ENCODE measurements at regions not wholly inside any gene's neighbourhood (a gene's known extent, or its start where the extent isn't known, plus 50 kb on each side); places are given as distances from the start of the nearest gene placed in this dataset.
"Not testable (repeated sequence)": the region's sequence is repeated elsewhere in the genome, so short reads cannot be mapped to it uniquely, and the experiment has no call there.

- DNase-seq (ENCODE audit: low read depth, low spot score), result no peak
Measured at GRCh38 chr4:57187246-57187645, 77.1 kb upstream of the IGFBP7 start.

GRCh38 chr4:57184378-57185029, 74.3 kb upstream of the IGFBP7 start:
- no peak for DNase-seq (ENCODE audit: low read depth, low spot score)

DNA sequence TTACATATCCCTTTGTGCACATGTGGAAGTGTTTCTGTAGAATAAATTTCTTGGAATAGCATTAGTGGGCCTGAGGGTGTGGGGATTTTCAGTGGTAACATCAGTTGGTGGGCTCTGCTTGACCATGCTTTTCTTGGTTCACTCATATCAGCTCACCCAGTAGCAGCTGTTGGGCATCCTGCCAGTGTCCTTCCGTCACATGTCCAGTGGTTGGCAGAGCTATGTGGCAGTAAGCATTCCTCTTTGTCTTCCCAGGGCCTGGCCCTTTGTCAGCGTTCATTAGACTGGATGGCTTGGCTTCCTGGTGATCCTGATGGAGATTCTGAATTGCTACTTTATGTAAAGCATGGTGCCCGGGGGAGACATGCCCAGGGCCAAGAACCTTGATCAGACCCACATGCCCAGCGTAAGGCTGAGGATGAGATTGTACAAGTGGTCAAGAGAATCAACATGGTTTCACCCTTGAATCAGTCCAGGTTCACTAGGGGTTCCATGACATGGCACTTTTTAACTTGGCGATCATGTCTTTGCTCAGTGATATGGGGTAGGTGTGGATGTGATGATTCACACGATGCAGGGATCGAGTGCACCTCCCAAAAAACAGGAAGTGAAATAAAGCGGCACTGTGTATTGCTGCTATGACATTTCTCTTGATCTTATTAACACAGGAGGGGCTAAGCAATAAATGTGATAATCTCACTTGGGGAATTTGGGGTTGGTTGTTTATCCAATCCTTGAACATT, 72.1 kb upstream of the IGFBP7 start:
- no peak for DNase-seq (ENCODE audit: low read depth, low spot score)

DNA sequence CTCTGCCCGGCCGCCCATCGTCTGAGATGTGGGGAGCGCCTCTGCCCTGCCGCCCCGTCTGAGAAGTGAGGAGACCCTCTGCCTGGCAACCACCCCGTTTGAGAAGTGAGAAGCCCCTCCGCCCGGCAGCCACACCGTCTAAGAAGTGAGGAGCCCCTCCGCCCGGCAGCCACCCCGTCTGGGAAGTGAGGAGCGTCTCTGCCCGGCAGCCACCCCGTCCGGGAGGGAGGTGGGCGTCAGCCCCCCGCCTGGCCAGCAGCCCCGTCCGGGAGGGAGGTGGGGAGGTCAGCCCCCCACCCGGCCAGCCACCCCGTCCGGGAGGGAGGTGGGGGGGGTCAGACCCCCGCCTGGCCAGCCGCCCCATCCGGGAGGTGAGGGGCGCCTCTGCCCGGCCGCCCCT, 63.0 kb upstream of the IGFBP7 start:
- not testable (repeated sequence) for DNase-seq (ENCODE audit: low read depth, low spot score)

DNA sequence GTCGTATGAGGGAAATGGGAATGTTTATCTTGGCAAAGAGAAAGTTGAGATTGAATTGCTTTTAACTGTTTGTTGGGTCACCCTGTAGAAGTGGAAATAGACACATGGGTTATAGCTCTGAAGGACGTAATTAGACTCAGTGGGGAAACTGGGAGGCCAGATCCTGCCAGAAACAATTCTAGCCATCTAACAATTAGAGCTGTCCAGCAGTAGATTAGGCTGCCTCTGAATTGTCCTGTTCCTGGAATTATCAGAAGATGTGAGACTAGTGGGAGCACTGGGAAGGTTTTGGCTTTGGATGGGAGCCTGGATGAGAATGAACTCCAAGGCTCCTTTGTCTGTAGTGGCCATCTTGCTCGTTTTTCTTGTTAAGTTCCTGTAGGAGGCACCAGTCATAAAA, 61.9 kb upstream of the IGFBP7 start:
- DNase-seq (ENCODE audit: low read depth, low spot score), result no peak

DNA sequence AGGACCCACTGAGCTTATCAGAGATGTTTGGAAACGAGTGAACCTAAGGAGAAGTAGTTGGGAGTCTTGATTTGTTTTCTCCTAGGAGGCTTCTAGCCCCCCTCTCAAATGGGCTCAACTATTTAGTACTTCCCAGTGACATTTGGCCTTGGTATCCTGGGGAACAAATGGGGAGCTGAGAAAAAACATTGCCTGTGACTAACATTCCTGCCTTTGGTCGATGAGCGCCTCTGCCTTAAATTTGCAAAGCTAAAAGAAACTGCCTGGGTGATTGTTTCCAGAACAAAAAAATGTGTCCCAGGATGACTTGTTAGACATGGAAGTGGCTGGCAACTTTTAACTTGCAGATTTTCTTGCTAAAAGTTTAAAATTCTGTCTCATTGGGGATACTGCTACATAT, 58.8 kb upstream of the IGFBP7 start:
- DNase-seq (ENCODE audit: low read depth, low spot score), result no peak

DNA sequence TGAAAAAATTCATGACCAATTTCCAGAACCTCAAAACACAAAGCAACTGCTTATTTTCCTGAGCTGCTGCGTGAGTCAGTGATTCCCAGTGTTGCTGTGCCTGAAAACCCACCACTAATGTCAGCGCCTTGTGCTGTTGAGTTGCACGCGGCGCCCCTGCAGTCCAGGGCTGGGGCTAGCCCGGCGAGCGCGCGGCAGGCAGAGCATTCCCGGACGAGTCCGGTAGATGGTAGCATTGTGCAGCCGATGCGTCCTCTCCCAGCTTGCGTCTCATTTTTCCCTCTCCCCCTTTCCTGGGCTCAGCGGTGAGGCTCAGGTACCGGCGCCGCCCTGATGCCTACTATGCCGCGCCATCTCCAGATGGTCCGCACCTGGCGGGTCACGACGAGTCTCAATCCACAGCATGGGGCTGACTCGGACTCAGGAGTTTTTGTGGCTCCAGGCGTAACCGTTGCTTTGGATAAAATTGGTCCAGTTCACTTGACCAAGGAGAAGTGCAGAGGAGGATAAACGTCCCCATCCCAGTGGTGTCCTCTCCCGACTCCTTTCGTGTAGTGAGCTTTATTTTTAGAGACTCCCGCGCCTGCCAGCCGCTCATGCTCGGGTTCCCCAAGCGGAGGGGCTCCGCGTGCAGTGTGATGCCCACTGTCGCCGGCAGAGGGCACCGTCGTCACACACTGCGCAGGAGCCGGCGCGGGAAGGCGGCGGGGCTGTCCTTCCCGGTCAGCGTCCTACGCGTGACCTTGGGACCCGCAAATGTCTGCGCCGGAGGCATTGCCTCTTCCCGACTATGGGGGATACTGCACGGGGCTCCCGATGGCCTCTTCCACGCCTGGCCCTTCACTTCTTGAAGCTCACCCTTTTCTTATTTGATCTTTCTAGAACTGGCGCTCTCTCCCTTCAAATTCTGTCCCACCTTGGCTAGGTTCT, 53.6 kb upstream of the IGFBP7 start:
- peak; percentile 29 for DNase-seq (ENCODE audit: low read depth, low spot score)

GRCh38 chr4:57162499-57163019, 52.4 kb upstream of the IGFBP7 start:
- DNase-seq (ENCODE audit: low read depth, low spot score), result no peak
